HG02981 (cell line): ENCODE measurements at regions not wholly inside any gene's neighbourhood (a gene's known extent, or its start where the extent isn't known, plus 50 kb on each side); places are given as distances from the start of the nearest gene placed in this dataset.
"Not testable (repeated sequence)": the region's sequence is repeated elsewhere in the genome, so short reads cannot be mapped to it uniquely, and the experiment has no call there.

Experiments used
- ATAC-seq: cut with Tn5 transposase; IDR thresholded peaks from one replicate; pipeline ENCODE4 v1.9.1; 2021; ENCODE audit warnings: mild to moderate bottlenecking, moderate library complexity; ENCODE audit not compliant: unreplicated experiment

DNA sequence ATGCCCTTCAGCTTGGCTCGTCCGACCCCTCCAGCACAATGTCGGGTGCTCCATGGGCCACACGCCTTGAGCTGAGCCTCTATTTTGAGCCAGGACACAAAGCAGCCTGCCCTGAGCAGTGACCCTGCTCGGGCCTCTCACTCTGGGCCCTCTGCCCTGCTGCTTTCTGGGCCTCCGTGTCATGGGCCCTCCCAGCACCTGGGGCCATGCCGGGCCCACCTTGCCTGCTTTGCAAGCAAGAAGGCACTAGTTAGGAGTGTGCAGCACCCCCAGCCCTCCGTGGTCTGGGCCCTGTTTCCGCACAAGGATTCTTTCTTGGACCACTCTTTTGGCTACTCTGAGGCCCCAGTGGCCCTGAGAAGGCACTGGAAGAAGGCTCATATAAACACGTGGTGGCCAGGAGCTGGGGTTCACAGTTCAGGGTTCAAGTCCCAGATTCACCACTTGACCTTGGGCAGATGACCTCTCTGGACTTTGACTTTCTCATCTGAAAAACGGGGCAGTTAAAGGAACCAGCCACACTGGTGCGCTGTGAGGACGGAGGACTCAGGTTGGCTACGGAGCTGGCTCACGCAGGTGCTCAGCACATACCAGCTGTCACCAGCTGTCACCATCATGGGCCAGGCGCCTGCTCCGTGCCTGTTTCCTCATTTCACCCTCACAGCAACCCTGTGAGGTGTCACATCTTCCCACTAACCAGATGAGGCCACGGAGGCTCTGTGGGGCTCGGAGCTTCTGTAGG, 166.0 kb upstream of the GSE1 start:
- peak; percentile 76 for ATAC-seq

DNA sequence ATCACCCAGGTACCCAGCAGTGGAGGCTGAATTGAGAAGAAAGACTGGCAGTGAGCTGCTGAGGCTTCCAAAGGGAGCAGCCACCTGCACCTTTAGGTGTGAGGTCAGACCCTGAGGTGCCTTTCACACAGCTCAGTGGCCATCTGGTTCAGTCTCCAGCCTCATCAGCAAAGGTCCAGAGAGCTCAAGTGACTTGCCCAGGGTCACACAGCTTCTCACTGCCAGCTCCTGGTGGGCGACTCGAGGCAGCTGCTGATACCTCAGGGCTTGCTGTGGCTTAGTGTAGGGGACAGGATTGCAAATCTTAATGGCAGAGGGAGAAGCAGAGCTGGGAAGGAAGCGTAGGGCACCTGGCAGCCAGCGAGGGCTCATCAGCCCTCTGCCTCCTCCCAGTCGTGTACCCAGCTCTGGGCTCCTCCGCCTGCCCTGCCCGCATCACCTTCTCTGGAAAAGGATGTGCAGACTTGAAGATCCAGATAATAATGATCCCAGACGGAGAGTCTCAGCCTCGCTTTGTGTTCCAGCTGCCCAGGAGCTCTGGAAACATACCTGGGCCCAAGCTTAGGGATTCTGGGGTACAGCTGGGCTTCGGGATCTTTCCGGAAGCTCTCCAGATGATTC, 165.3 kb upstream of the GSE1 start:
- ATAC-seq: peak; percentile 23

DNA sequence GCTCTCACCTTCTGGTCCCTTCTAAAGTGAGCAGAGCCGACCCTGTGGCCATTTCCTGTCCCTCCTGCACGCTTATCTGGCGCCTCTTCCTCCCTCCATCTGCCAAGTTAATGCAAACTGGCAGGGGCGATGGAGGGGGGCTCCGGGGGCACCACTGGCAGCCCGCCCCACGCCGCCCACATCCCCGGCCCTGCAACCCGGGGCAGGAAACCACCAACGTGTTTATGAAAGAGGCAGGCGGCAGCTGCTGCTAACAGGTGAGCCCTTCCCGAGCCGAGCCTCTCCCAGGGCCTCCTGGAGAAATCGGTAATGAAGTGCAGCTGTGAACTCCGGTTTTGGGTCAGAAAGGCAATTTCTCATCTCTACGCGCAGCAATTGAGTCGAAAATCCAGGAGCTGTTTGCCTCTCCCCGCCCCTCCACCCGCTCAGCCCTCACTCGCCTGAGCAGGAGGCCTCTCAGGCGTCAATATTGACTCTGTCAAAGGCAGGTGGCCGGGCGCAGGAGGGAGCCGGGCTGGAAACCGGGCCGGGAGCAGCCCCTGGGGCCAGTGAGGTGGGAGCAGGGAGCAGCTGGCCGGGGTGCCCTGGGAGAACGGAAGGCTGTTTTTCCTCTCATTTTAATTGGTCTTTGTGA, 164.4 kb upstream of the GSE1 start:
- ATAC-seq: no peak

DNA sequence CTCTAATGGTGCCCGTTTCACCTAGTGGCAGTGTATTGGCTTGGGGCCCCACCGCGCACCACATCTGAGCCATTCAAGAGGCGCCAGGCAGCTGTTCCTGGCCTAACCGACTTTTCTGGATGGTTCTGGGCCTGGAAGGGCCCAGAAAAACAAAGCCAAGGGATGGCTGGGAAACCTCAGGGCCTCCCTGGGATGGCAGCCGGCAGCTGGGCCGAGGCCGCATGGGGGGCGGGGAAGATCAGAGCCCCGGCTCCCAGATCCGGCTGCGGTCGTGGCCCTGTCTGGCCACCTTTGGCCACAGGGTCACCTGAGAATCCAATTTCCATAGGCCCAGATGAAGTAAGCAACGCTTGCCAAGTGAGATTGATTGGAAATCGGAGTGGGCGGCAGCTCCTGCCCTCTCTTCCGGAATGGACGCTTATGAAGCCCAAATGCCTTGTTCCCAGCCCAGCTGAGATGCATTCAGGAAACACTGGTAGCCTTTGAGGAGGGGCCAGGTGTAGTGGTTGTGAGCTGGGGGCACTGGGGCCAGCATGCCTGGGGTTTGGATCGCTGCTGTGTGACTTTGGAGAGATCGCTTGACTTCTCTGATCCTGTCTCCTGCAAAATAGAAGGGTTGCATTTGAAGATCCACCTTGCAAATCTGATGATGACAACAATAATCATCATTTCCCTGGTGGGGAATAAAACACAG, 163.8 kb upstream of the GSE1 start:
- no peak for ATAC-seq

DNA sequence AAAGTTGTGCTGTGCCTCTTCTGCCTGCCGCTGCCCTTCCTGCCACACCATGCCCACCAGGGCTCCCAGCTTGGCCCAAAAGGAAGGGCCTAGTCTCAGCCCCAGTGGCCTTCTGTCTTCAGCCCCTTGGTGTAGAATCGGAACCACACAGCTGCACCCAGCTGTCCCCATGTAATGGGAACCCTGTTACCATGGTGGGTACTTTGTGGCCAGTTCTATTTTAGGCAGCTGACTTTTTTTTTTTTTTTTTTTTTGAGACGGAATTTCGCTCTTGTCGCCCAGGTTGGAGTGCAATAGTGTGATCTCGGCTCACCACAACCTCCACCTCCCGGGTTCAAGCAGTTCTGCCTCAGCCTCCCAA, 163.3 kb upstream of the GSE1 start:
- ATAC-seq: no peak

DNA sequence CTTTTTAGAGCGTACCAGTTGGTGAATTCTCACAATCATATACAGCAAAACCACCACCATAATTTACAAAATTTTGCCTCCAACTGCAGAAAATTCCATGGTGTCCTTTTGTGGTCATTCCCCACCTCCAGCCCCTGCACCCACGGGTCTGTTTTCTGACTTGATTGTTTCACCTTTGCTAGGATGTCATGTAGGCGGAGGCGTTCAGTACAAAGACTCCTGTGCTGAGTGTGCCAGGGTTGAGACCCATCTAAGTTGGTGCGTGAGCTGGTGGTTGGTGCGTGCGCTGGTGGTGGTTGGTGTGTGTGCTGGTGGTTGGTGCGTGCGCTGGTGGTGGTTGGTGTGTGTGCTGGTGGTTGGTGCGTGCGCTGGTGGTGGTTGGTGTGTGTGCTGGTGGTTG, 162.0 kb upstream of the GSE1 start:
- ATAC-seq: not testable (repeated sequence)

DNA sequence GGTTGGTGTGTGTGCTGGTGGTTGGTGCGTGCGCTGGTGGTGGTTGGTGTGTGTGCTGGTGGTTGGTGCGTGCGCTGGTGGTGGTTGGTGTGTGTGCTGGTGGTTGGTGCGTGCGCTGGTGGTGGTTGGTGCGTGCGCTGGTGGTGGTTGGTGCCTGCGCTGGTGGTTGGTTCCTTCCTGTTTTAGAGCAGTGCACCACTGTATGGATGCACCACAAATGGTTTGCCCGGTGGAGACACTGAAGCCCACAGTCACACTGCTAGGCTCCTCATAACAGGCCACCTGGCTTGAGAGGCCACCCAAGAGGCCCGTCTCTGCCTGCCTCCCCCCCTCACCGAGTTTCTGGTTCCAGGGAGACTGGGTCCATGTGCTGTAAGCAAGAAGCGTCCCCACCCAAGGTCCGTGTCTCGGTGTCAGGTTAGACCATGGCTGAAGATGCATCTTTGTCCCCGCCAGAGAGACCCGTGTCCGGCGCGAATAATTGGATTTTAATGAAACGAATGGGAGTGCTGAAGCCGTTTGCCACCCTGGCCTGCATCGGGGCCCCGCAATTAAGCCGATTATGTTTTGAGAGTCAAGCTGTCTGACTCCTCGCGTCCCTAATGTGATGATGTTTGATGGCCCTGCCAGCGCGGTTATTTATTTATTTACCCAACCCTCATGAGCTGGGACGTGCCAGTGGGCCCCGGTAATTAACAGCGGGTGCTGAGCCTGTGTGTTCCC, 161.3 kb upstream of the GSE1 start:
- ATAC-seq: no peak

DNA sequence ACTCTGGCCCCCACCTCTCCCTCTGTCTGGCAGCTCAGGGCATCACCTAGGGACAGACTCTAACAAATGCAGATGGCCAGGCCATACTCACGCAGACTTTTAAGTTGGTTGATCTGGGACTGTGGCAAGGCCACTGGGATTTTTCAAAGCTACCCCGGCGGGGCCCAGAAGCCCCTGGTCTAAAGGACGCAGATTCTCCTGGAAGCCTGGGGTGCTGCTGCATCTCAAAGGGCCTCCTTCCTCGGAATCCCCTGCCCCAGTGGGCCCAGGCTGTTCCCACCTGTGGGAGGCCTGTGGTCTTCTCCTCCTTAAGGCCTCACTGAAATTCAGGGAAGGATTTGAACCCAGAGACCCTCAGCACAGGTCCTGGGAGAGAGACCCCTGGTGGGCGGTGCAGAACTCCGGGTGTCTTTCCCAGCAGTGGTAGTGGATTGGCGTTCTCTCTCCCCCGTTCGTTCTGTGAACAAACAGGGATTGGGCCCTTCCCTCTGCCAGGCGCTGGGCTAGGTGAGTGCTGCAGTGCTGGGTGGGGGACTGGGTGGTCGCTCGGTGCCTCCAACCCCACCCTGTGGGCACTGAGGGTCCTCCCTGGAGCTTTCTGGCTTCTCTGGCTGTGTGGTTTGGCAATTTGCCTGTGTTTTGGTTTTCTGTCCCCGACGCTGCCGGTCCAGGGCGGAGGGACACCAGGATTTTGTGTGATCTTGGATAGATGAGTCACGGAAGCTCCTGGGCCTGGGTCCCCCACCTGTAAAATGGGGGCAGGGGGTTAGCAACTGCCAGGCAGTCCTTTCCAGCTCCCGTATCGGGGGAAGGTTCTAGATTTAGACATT, 160.5 kb upstream of the GSE1 start:
- ATAC-seq: no peak

DNA sequence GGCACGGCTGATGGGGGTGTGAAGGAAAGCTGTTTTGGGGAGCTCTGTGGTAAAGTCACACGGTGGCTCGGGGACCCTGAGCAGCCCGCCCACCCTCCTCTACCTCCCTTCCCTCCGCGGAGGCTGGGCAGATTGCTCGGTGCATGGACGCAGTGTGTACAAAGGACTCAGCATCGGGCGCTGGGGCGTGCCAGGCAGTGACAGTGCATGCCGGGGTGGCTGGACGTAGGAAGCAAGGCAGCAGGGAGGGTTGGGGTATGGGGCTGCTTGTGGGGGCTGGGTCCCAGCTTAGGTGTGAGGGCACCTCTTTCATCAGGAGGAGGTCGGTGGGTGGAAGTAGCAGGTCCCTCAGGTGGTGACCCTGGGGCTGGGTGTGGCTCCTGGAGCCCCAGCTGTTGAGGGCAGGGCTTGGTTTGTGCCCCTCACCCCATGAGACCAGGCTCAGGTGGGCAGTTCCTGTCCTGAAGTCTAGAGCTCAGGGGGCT, 159.9 kb upstream of the GSE1 start:
- ATAC-seq: no peak

DNA sequence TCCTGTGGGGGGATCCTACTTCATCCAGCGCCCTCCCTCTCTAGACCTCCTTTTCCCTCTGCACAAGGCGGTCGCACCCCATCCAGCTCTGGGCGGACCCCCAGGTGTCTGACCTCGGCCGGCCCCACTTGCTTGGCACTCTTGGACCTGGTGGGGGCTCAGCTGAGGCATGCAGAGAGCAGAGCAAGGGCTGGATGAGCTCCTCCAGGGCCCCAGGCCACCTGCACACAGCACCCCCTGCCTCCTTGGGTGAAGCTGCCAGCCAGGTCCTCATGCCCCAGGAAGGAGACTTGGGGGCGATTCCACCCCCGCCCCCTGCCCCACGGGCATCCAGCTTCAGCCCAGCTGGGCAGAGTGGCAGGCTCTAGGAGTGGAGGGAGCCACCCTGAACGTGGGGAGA, 159.4 kb upstream of the GSE1 start:
- ATAC-seq: no peak

DNA sequence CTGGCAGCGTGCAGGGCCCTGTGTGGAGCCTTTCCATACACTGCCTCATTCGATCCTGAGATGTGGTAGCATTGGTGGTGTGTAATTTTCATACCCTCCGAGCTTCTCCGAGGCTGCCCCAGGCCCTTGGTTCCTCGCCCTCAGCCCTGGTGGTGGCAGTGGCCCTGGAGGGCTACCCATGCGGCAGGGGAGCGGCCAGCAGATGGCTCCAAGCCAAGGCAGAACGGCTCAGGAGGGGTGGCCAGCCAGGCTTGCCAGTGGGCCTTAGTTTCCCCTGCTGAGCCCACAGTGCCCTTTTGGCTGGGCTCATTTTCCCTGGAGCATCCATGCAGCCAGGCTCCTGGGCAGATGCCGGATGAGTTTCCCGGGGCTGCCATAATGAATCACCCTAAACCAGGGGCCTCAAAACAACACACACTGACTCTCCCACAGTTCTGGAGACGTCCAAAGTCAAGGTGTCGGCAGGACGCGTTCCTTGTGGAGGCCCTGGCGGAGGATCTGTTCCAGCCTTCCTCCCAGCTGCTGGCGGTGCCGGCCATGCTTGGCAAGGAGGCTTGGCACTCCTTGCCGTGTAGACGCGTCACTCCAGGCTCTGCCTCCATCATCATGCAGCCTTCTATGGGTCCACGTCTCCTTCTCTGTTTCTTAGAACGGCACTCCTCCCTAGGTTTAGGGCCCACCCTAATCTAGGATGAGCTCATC, 158.8 kb upstream of the GSE1 start:
- no peak for ATAC-seq

DNA sequence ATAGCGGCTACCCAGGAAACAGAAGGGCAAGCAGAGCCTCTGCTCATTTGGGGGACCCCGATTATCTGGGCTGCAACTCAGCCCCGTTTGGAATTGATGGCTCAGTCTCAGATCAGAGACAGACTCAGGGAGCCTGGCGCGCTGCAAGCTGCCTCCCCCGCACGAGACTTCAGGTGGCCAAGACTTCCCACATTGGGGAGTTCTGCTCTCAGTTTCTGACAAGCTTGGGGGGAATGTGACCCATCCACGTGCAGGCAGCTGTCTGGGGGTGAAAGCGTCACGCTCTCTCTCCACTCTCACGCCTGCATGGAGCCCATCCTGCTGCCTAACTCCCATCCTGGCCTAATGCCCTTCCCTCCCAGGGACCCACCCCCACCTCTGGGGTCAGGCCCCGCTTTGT, 157.6 kb upstream of the GSE1 start:
- no peak for ATAC-seq

DNA sequence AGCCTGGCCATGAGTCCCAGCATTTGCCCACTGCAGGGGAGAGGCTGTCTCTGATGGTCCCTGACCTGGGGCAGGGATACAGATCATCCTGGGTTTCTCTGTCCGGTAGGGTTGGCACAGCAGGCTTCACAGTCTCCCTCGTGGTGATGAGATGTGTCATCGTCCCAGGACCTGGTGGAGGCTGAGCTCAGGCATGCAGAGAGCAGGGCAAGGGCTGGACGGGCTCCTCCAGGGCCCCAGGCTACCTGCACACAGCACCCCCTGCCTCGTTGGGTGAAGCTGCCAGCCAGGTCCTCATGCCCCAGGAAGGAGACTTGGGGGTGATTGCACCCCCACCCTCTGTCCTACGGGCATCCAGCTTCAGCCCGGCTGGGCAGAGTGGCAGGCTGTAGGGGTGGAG, 155.8 kb upstream of the GSE1 start:
- ATAC-seq: no peak

DNA sequence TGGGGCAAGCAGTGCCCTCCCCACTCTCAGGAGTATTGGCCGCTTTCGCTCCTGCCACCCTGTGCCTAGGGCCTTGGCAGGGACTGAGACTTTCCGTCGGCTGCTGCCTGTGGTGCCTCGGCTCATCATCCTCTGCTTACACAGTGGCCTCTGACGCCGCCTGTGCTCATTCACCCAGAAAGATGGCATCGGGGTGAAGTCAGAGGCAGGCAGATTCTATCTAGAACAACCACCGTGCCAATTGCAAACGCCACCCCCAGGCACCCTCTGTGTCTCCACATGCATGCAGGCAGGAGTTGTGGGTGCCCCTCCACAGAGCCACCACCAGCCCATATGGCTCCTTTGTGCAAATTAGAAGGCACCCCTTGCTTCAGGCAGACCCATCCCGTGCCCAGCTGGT, 154.2 kb upstream of the GSE1 start:
- ATAC-seq: no peak

DNA sequence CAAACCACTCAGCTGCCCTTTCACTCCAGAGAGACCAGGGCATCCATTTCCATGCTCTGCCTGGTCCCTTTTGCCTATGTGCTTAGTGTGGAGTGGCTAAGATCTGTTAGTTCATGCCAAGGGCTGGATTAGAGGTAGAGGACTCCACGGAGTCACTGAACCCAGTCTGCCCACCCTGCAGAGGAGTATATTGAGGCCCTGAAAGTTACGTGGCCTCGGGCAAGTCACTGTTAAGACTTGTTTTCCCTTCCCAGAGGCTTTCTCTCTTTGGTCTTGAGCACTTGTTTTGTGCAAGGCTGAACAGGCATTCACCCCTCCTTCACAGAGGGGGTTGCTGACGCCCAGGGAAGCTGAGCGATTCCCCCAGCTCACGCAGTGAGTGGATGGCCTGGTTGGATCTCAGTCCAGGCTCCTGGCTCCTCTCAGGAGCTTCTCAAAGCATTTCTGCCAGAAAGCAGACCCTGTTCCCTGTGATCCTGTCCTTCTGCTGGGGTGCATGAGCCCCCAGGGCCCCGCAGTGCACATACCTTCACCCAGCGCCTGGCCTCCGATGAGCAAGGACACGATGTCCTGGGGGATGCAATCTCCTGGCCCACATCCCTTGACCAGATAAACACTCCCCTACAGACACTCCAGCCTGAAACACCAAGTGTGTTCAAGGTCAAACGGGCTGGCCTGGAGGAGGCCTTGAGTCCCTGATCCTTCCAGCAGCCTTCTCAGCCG, 153.4 kb upstream of the GSE1 start:
- no peak for ATAC-seq

DNA sequence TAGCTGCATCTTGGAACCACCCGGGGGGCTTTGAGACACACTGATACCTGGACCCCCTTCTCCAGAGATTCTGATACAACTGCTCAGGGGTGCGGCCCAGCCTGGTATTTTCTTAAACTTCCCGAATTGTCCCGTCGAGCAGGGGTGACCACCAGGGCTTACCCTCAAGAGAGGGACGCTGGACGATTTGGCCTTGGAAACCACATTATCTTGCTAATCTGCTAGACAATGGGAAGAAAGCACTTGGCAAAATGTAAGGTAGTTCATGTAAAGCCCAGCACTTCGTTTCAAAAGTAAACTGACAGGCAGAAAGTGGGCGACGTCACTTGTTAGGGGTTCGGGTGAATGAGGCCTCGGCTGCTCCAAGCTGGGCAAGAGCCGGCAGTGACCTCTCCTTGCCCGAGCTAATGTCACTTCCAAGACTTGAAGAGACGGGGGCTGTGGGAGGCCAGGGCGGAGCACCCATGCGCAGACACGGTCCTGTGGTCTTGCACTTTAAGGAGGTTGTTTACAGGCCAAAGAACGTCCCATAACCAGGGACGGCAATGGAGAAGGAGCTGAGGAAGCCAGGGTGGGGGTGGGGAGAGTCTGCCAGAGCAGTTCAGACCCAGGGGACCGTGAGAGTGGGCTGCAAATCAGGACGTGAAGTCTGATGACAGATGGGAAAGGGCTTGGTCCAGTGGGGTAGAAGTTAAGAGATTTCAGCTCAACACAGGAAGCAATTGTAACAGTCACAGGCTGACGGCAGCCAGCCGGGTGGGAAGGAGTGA, 152.7 kb upstream of the GSE1 start:
- no peak for ATAC-seq

DNA sequence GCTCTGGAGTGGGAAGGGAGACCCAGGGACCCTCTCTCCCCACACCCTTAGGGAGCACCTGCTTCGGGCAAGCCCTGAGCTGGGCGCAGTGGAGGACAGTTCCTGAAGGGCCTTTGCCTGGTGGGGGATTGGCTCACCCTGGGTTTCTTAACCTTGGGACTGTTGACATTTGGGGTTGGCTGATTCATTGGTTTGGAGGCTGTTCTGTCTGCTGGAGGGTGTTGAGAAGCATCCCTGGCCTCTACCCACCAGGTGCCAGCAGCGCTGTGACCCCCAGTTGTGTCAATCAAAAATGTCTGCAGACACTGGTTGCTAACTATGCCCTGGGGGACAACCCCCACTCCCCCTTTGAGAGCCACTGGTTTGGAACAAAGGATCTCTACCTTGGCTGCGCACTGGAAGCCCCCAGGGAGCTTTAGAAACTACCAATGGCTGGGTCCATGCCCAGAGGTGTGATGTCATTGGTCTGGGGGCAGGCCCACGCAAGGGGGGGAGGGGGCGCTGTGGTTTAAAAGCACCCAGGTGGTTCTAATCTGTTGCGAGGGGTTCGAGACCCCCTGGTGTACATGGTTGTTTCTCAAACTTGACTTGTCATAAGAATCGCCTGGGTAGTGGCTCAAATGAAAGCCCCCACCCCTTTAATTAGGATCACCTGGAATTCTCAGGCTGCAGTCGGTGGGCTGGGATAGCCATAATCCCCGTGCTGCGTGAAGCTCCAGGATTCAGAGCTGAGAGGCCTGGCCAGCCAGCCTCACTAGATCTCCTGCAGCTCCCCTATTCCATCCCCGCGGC, 151.9 kb upstream of the GSE1 start:
- ATAC-seq: no peak
